HG03558 (cell line): ENCODE measurements at regions not wholly inside any gene's neighbourhood (a gene's known extent, or its start where the extent isn't known, plus 50 kb on each side); places are given as distances from the start of the nearest gene placed in this dataset.
"Not testable (repeated sequence)": the region's sequence is repeated elsewhere in the genome, so short reads cannot be mapped to it uniquely, and the experiment has no call there.

Experiments
- ATAC-seq: cut with Tn5 transposase; IDR thresholded peaks from one replicate; pipeline ENCODE4 v1.9.1; 2021; ENCODE audit warnings: moderate number of reproducible peaks; ENCODE audit not compliant: unreplicated experiment; ENCODE audit errors: extremely low read depth

DNA sequence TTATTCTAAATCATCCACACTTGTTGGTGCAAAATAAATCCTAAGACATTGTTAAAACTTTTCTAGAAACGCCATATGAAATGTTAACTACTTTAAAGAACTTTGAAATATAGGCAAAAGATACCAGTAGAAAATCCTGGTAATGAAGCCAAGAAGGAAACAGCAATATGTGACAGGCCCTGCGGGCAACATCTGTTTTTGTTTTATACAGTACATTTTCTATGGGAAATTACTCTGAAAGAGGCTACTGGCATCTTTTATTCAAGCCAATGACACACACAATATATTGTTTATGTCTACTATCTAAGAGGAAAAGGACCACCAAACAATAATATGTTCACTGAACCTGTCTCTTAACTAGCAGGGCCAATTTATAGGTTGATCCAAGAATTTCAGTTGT lies 829.7 kb downstream of the PCDH17 start:
- ATAC-seq: no peak

- no peak for ATAC-seq
These were observed 832.3 kb downstream of the PCDH17 start for GRCh38 chr13:58463841-58464240.

GRCh38 chr13:58467176-58467575 lies 835.6 kb downstream of the PCDH17 start:
- no peak for ATAC-seq

DNA sequence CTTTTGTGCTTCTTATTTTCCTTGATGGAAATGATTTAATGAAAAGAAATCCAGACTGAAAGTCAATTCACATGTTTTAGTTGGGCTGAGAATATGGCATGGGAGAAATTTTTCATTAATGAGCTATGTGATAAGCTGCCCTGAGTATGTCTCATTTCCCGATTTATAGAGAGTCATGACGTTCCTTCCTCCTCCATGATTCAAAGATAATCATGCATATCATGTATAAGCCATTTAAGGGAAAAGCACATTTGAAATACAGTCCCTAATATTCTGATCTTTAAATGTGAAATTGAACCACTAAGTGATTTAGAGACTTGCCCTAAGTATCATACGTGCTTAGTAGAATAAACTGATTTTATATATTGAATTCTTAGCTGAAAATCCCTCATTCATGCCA lies 840.9 kb downstream of the PCDH17 start:
- no peak for ATAC-seq

GRCh38 chr13:58474581-58474980 lies 843.0 kb downstream of the PCDH17 start:
- no peak for ATAC-seq

GRCh38 chr13:58476206-58476918 lies 844.8 kb downstream of the PCDH17 start:
- ATAC-seq: no peak

- no peak for ATAC-seq
These were observed 847.3 kb downstream of the PCDH17 start for GRCh38 chr13:58478858-58479257.

DNA sequence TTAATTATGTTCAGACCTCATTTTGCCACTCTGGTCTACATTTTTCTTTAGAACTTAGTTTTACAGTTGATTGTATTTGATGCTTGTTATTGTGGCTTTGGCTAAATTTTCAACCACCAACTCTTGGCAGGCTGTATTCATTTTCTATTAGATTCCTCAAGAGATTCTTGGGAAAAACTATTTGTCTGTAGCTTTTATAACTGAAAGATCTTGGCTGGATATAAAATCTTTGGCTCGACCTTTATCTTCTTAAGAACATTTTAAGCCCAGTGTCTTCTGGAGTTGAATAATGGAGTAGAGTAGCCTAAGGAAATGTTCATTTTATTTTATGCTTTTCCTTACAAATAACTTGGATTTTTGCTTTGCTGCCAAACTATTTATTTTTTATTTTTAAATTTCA lies 848.5 kb downstream of the PCDH17 start:
- no peak for ATAC-seq

- no peak for ATAC-seq
These were observed 856.7 kb downstream of the PCDH17 start for GRCh38 chr13:58488251-58488650.

DNA sequence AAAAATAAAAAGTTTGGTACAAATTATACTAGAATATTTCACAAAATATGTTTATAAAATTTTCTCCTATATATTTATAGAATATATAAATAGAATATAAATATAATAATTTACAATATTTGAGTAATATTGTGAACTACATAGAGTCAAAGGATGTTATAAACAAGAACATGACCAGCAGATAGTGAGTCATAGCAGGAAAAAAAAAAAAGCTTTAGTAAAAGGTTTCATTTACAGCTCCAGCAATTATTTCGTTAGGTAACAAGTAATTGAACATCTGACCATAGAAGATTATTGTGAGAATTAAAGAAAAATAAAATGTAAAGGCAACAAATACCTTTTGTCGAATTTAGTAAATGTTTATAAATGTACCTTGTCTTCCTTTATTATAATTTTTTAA lies 864.1 kb downstream of the PCDH17 start:
- no peak for ATAC-seq

DNA sequence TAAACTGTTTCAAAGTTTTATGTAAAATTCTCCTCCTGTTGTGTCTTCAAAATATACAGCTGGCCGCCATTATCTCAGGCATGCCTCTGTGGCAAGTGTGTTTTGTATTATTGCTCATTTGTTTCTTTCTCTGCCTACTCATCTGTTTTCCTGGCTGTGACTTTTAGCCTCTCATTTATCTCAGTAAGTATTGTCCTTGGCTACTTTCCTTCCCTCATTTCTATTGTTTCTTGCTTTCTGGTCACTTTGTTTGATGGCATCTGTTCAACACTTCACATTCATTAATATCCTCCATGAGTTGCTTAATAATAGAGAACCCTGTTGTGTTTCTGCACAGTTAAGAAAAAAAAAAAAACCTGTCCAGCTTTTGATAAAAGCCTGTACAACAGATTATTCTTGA lies 869.4 kb downstream of the PCDH17 start:
- ATAC-seq: no peak

DNA sequence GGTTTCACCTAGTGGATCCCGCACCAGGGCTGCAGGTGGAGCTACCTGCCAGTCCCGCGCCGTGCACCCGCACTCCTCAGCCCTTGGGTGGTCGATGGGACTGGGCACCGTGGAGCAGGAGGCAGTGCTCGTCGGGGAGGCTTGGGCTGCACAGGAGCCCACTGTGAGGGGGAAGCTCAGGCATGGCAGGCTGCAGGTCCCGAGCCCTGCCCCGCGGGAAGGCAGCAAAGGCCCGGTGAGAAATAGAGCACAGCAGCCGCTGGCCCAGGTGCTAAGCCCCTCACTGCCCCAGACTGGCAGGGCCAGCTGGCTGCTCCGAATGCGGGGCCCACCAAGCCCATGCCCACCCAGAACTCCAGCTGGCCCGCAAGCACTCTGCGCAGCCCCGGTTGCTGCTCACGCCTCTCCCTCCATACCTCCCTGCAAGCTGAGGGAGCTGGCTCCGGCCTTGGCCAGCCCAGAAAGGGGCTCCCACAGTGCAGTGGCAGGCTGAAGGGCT lies 872.7 kb downstream of the PCDH17 start:
- not testable (repeated sequence) for ATAC-seq

DNA sequence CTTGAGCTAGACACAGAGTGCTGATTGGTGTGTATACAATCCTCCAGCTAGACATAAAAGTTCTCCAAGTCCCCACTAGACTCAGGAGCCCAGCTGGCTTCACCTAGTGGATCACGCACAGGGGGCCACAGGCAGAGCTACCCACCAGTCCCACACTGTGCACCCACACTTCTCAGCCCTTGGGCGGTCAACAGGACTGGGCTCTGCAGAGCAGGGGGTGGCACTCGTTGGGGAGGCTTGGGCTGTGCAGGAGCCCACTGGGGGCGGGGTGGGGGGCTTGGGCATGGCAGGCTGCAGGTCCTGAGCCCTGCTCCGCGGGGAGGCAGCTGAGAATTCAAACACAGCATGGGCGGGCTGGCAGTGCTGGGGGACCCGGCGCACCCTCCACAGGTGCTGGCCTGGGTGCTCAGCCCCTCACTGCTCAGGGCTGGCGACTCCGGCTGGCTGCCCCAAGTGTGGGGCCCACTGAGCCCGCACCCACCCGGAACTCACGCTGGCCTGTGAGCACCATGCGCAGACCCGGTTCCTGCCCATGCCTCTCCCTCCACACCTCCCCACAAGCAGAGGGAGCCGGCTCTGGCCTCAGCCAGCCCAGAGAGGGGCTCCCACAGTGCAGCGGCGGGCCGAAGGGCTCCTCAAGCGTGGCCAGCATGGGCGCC lies 873.8 kb downstream of the PCDH17 start:
- not testable (repeated sequence) for ATAC-seq

GRCh38 chr13:58528351-58528750 lies 896.8 kb downstream of the PCDH17 start:
- no peak for ATAC-seq

GRCh38 chr13:58531614-58532013 lies 900.1 kb downstream of the PCDH17 start:
- ATAC-seq: no peak

DNA sequence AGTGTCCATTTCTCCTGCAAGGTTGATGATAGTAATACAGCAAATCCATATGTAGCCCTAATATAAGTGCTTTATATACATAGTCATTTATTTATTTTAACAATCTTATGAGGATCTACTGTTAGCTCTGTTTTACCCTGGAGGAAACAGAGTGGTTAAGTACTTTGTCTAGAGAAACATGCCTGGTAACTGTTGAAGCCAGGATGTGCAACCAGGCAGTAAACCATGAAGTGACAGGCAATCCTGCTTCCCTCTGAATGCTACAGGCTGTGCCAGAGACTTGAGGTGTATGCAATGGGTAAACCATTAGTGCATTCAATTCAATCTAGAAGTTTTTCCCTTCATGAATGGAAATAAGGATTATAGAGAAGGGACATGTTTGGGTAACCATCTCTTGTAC lies 911.0 kb downstream of the PCDH17 start:
- no peak for ATAC-seq

- ATAC-seq: no peak
These were observed 915.9 kb downstream of the PCDH17 start for GRCh38 chr13:58547419-58547818.

- ATAC-seq: no peak
These were observed 934.6 kb downstream of the PCDH17 start for GRCh38 chr13:58566176-58566575.

DNA sequence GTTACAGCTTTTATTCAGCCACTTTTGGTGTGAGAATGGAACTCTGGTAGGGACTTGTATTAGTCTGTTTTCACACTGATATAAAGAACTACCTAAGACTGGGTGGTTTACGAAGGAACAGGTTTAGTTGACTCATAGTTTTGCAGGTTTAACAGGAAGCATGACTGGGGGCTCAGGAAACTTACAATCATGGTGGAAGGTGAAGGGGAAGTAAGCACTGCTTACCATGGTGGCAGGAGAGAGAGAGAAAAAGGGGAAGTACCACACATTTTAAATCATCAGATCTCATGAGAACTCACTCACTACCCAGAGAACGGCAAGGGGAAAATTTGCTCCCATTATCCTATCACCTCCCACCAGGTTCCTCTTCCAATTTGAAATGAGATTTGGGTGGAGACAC lies 942.2 kb downstream of the PCDH17 start:
- ATAC-seq: no peak

DNA sequence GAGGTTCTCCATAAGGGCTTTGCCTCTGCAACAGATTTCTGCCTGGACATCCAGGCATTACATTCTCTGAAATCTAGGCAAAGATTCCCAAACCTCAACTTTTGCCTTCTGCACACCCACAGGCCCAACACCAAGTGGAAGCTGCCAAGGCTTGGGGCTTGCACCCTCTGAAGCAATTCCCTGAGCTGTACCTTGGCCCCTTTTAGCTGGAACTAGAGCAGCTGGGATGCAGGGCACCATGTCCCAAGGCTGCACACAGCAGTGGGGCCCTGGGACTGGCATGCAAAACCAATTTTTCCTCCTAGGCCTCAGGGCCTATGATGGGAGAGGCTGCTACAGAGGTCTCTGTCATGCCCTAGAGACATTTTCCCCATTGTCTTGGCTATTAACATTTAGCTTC lies 943.2 kb downstream of the PCDH17 start:
- ATAC-seq: no peak

GRCh38 chr13:58579468-58579867 lies 947.9 kb downstream of the PCDH17 start:
- ATAC-seq: no peak

DNA sequence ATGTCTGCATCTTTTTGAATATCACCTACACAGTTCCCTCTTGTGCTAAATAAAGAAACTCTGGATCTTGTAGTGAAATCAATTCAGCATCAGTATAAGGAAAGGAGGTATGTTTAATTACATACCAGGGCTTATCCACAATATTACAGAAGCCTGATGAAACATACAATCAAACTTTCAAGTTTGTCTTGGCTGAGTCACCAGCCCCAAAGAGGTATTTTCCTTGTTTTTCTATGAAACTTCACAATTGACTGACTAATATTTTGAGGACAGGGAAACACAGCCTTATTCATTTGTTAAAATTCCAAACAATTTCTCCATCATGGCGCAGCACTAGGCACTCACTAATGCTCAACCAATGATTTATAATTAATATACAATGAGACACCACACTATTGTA lies 952.4 kb downstream of the PCDH17 start:
- ATAC-seq: no peak
